ENCODE measurements at regions not wholly inside any gene's neighbourhood (a gene's known extent, or its start where the extent isn't known, plus 50 kb on each side); places are given as distances from the start of the nearest gene placed in this dataset.

DNA sequence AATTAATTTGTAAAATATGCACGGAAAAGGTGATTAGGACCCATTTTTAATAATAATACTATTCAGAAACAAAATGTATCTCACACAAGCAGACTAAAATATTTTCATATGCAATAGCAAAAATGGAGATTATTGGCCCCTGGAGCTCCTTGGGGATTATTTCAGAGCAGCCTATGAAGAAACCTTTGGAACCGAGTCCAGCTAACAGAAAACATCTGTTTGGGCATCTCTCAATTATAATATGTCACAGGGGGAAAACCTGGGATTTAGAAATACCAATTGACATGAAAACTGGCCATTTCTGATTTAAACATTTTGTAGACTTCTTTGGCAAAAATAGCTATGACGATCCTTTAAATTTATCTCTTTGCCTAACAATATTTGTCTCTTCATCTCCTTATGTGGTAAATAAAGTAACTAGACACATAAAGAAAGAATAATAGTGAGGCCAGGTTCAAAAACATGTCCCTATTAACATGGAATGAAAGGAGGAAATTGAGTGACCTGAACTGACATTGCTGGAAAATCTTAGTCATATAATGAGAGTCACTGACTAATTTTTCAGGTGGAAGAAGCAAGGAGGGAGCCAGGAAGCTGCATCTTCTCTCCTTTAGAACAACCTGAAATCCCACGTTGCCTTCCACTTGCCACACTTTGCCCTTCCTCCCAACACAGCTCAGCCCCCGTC is 199.0 kb downstream of the SOD2 start:
- no peaks in the 10 kb centered on the region; the same call in 1 of the 2 replicates for H3K9me3 ChIP-seq
- no peaks in the 10 kb centered on the region for H3K4me1 Mint-ChIP-seq (ENCODE audit: low read depth, unreplicated experiment)
- H3K4me1 ChIP-seq = no peaks in the 10 kb centered on the region
- no peaks in the 10 kb centered on the region for H3K9me3 Mint-ChIP-seq (ENCODE audit: unreplicated experiment)
- no TSS peak for BruUV-seq (replicated peaks)
- TF ChIP-seq, protein P1, sequence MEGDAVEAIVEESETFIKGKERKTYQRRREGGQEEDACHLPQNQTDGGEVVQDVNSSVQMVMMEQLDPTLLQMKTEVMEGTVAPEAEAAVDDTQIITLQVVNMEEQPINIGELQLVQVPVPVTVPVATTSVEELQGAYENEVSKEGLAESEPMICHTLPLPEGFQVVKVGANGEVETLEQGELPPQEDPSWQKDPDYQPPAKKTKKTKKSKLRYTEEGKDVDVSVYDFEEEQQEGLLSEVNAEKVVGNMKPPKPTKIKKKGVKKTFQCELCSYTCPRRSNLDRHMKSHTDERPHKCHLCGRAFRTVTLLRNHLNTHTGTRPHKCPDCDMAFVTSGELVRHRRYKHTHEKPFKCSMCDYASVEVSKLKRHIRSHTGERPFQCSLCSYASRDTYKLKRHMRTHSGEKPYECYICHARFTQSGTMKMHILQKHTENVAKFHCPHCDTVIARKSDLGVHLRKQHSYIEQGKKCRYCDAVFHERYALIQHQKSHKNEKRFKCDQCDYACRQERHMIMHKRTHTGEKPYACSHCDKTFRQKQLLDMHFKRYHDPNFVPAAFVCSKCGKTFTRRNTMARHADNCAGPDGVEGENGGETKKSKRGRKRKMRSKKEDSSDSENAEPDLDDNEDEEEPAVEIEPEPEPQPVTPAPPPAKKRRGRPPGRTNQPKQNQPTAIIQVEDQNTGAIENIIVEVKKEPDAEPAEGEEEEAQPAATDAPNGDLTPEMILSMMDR (IDR thresholded peaks at IDR 0.05; ENCODE audit: insufficient read depth in 1 of 2, low read depth in 1 of 2, low read length in 1 of 2, severe bottlenecking in 1 of 2, unreplicated experiment in 1 of 2) = no peak
- intact Hi-C loops (cut with micrococcal nuclease; ENCODE audit: unreplicated experiment) = no loop called here
- ChIA-PET POLR2A (no interaction called here), CTCF (no interaction called here)
- H3K4me3 Mint-ChIP-seq (ENCODE audit: unreplicated experiment) = no peak overlapping the region
- H3K4me3 ChIP-seq (ENCODE audit: low read depth, low read length) = no peak overlapping the region
- no peaks in the 10 kb centered on the region for H3K27me3 ChIP-seq (replicated peaks; ENCODE audit: control insufficient read depth, insufficient read depth, low read length)
- peaks cover 15% of the 10 kb centered on the region for H3K27me3 Mint-ChIP-seq (ENCODE audit: insufficient read depth, unreplicated experiment)
- no peak overlapping the region for H3K27ac Mint-ChIP-seq (ENCODE audit: unreplicated experiment)
- H3K36me3 Mint-ChIP-seq (ENCODE audit: insufficient read depth, unreplicated experiment) = no peaks in the 10 kb centered on the region
- no peaks in the 10 kb centered on the region for H3K36me3 ChIP-seq (ENCODE audit: control insufficient read depth, insufficient read depth, low read length)
- DNase-seq = no peak

DNA sequence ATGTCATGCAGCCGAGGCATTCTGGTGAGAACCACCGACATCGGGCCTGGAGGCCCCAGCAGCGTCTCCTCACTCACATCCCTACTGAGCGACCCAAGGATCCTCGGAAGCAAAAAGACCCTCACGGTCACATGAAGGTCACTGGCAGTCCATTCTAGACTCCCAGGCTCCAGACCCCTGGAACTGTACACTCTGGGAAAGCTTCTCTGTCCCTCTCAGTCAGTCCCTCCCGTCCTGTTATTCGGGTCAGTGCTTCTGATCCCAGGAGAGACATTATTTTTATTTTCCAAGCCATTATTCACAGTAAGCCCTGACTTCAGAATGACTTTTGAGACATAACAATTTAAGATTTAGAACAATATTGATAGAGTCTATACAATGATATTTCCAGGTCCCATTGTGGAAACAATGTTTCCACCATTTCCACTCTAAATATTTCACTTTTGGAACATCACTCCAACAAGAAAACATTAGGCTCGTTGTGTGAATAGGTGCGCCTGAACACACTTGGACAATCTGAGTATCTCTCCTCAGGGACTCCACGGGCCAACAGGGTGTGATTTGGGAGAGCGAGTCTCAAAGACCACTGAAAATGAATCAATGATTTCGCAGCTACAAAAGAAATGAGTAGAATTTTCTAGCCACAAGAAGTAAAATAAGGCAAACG is 199.7 kb downstream of the SOD2 start:
- DNase-seq = no peak
- intact Hi-C loops (cut with micrococcal nuclease; ENCODE audit: unreplicated experiment) = no loop called here
- no peak overlapping the region for H3K4me3 ChIP-seq (ENCODE audit: low read depth, low read length)
- H3K27ac Mint-ChIP-seq (ENCODE audit: unreplicated experiment) = no peak overlapping the region
- BruUV-seq (replicated peaks) = no TSS peak
- no peaks in the 10 kb centered on the region for H3K36me3 Mint-ChIP-seq (ENCODE audit: insufficient read depth, unreplicated experiment)
- H3K27me3 Mint-ChIP-seq (ENCODE audit: insufficient read depth, unreplicated experiment) = peaks cover 15% of the 10 kb centered on the region
- H3K4me1 Mint-ChIP-seq (ENCODE audit: low read depth, unreplicated experiment) = no peaks in the 10 kb centered on the region
- TF ChIP-seq, protein P1 (IDR thresholded peaks at IDR 0.05; ENCODE audit: insufficient read depth in 1 of 2, low read depth in 1 of 2, low read length in 1 of 2, severe bottlenecking in 1 of 2, unreplicated experiment in 1 of 2) = no peak
- H3K36me3 ChIP-seq (ENCODE audit: control insufficient read depth, insufficient read depth, low read length) = no peaks in the 10 kb centered on the region
- POLR2A ChIA-PET = no interaction called here
- H3K9me3 Mint-ChIP-seq (ENCODE audit: unreplicated experiment) = no peaks in the 10 kb centered on the region
- H3K4me3 Mint-ChIP-seq (ENCODE audit: unreplicated experiment) = no peak overlapping the region
- H3K4me1 ChIP-seq = no peaks in the 10 kb centered on the region
- H3K9me3 ChIP-seq = no peaks in the 10 kb centered on the region
- CTCF ChIA-PET = no interaction called here
- no peaks in the 10 kb centered on the region for H3K27me3 ChIP-seq (replicated peaks; ENCODE audit: control insufficient read depth, insufficient read depth, low read length)

DNA sequence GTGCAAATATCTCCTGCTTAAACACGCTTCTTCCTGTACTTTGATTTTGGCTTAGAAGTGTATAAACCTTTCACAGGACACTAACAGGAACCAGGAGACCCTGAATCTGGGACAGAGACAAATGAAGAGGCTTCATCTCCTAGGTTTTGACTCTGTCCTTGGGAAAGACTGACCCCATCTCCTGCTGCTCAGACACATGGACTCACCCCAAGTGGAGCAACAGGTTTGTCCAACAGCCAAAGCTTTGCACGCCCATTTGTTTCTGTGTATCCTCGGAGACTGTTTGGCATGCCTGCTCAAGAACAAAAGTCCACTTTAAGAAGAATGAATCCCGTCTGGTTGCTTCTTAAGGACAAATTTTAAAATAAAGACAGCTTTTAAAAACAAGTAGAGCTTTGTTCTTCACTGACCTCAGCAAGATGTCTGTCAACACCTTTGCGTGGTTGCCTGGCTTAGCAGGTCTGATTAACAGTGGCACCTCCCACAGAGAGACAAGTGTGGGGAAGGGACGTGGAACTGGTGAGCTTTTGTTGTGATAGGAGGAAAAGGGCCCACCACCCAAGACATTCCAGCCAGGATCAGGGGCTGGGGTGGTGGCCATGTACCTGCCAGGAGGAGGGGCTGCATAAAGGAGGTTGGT is 202.6 kb downstream of the SOD2 start:
- Mint-ChIP-seq H3K27me3 (ENCODE audit: insufficient read depth, unreplicated experiment) (peaks cover 16% of the 10 kb centered on the region), H3K36me3 (ENCODE audit: insufficient read depth, unreplicated experiment) (no peaks in the 10 kb centered on the region), H3K27ac (ENCODE audit: unreplicated experiment) (no peak overlapping the region), H3K9me3 (ENCODE audit: unreplicated experiment) (no peaks in the 10 kb centered on the region), H3K4me1 (ENCODE audit: low read depth, unreplicated experiment) (no peaks in the 10 kb centered on the region), H3K4me3 (ENCODE audit: unreplicated experiment) (no peak overlapping the region)
- no peak for DNase-seq
- Histone ChIP-seq H3K4me3 (ENCODE audit: low read depth, low read length) (no peak overlapping the region), H3K4me1 (no peaks in the 10 kb centered on the region), H3K27me3 (replicated peaks; ENCODE audit: control insufficient read depth, insufficient read depth, low read length) (no peaks in the 10 kb centered on the region), H3K9me3 (no peaks in the 10 kb centered on the region), H3K36me3 (ENCODE audit: control insufficient read depth, insufficient read depth, low read length) (no peaks in the 10 kb centered on the region)
- CTCF ChIA-PET = no interaction called here
- BruUV-seq (replicated peaks) = no TSS peak
- intact Hi-C loops (cut with micrococcal nuclease; ENCODE audit: unreplicated experiment) = no loop called here
- POLR2A ChIA-PET = interaction anchor here (0.5 kb wide), 1 partner anchor 268 kb away, joined by 8 read pairs; no protein-coding TSS in a partner anchor
- TF ChIP-seq, protein P1 (IDR thresholded peaks at IDR 0.05; ENCODE audit: insufficient read depth in 1 of 2, low read depth in 1 of 2, low read length in 1 of 2, severe bottlenecking in 1 of 2, unreplicated experiment in 1 of 2) = no peak

Data from Caco-2 (cell line).